HK-2 (cell line): ENCODE measurements at regions not wholly inside any gene's neighbourhood (a gene's known extent, or its start where the extent isn't known, plus 50 kb on each side); places are given as distances from the start of the nearest gene placed in this dataset.
A peak's percentile ranks its signal among the peaks of the same experiment; 100 is the strongest.

Experiments
- DNase-seq: peaks from one replicate; pipeline ENCODE4 v3.0.0-alpha.2; 2018; ENCODE audit not compliant: unreplicated experiment

DNA sequence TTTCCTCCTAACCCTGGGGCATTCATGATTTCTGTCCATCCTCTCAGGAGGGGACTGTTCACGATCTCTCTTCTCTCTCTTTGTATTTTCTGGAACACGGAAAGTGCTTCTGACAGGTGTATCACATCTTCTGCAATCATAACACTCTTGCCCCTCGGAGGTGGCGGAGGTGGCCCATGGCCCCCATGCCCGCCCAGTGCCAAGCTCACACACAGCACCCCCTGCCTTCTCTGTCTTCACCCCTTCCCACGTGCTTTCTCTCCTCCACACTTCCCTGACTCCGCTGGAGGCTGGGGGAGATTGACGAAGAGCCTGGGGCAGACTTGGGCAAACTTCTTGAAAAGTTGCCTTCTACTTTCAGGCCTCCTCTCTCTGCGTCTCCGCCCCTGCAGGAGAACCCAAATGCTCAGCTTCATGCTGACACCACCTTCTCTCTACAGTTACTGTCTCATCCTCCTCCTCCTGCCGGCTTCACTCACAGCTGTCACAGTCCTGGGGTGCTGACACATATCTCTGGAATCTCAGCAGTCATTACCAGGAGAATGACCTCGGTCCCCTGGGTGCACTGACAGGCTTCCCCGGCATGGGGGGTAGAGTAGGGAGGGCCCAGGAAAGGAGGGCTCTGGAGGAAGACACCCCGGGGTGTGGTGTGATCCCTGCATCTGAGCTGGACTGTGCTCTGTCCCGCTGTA is 127.1 kb downstream of the ENGASE start:
- peak; percentile 56 for DNase-seq

- no peak for DNase-seq
These were observed 126.5 kb downstream of the ENGASE start for GRCh38 chr17:79201119-79201518.

- no peak for DNase-seq
These were observed 122.3 kb downstream of the ENGASE start for GRCh38 chr17:79196913-79197312.

- DNase-seq: peak; percentile 26
These were observed 118.1 kb downstream of the ENGASE start for GRCh38 chr17:79192503-79193351.

DNA sequence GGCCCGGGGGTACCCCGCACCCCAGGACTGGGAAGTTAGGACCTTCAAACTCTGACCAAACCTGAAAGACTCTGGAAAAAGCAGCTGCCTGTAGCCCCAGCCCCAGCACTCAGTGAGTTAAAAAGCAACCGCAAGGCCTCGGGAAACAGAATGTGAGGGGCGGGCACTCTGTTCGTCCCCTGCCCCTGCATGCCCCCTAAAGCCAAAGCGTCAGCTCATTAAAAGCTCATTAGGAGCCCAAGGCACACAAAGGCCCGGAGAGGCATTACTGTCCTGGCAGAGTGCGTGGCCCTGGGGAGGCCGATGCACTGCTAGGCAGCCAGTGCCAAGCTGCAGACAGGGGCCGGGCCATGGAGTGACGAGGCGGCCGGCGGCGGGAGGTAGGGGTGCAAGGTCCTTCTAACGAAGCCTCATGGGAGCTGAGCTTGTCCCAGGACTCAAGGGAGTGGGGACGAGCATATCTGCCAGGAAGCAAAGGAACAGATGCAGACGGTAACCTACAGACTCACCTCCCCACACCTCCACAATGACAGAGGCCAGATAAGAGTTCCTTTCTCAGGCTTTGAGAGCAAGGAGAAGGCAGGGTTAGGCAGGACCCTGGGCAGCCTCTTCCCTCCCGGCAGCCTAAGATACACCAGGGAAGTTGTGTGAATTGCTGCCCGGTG is 116.8 kb downstream of the ENGASE start:
- no peak for DNase-seq

DNA sequence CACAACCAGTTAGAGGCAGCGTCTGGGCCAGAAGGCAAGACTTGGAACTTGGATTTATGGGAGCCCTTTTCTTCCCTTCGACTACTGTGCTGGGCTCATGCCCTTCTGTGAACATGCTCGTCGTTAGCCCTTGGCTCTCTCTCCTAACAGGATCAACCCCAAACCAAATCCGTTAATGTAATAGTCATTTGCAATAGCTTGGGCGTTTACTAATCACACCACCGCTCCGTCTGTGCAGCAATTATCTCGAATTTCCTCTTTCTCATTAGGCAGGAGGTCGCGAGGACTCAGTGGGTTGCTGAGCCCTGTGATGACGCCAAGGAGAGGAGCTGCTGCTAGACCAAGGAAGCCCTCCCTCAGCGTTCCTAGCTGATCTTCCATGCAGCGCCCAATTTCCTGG is 114.7 kb downstream of the ENGASE start:
- no peak for DNase-seq

GRCh38 chr17:79188685-79189084 is 114.1 kb downstream of the ENGASE start:
- DNase-seq: no peak

DNA sequence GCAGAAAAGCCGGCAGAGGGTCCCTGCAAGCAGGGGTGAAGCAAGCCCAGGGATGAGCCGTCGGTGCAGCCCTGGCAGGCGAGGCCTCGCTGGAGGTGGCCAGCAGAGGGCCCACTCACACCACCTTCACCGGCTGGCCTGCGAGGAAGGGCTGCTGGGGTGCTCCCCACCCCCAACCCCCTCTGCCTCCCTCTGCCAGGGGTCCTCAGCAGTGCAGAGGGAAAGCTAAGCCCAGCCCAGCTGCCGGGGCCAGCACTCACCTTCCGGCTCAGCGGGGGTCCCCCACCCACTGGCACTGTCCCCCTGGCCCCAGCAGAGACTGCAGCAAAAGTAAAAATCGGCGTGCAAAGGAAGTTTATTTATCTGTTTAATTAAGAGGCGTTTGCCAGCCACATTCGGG is 113.4 kb downstream of the ENGASE start:
- DNase-seq: peak; percentile 41

- no peak for DNase-seq
These were observed 112.6 kb downstream of the ENGASE start for GRCh38 chr17:79187186-79187585.

DNA sequence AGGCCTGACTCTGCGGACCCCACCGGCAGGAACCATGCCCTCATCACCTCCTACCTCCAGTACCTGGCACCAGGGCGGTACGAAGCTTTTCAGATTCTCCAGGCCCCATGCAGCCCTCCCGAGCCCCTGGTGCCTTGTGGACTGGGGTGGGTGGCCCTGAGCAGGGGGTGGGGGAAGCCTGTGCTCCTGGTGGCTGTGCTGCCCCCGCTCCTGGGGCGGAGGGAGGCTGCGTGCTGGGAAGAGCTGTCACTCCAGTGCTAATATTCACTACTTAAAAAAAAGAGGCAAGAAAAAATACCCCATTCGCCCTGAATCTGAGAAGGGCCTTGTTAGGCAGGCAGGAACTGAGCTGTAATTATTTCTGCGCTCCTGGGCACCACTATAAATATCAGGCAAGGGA is 111.8 kb downstream of the ENGASE start:
- DNase-seq: no peak

GRCh38 chr17:79185671-79186070 is 111.0 kb downstream of the ENGASE start:
- no peak for DNase-seq

GRCh38 chr17:79184219-79184618 is 109.6 kb downstream of the ENGASE start:
- no peak for DNase-seq

- no peak for DNase-seq
These were observed 108.9 kb downstream of the ENGASE start for GRCh38 chr17:79183293-79184158.

DNA sequence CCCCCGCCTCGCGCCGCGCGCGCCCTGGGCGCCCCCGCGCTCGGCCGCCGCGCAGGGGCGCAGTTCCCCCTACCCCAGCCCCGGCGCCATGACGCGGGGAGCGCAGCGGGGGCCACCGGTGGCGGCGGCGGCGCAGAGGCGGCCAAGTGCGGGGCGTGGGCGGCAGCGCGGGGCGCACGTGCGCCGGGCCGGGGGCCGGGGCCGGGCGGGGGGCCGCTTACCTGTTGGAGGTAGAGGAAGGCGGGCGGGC is 108.3 kb downstream of the ENGASE start:
- DNase-seq: no peak

GRCh38 chr17:79182176-79183042 is 107.8 kb downstream of the ENGASE start:
- no peak for DNase-seq

- DNase-seq: no peak
These were observed 105.9 kb downstream of the ENGASE start for GRCh38 chr17:79180358-79181005.

- no peak for DNase-seq
These were observed 104.7 kb downstream of the ENGASE start for GRCh38 chr17:79179334-79179733.

- no peak for DNase-seq
These were observed 103.3 kb downstream of the ENGASE start for GRCh38 chr17:79177877-79178276.

DNA sequence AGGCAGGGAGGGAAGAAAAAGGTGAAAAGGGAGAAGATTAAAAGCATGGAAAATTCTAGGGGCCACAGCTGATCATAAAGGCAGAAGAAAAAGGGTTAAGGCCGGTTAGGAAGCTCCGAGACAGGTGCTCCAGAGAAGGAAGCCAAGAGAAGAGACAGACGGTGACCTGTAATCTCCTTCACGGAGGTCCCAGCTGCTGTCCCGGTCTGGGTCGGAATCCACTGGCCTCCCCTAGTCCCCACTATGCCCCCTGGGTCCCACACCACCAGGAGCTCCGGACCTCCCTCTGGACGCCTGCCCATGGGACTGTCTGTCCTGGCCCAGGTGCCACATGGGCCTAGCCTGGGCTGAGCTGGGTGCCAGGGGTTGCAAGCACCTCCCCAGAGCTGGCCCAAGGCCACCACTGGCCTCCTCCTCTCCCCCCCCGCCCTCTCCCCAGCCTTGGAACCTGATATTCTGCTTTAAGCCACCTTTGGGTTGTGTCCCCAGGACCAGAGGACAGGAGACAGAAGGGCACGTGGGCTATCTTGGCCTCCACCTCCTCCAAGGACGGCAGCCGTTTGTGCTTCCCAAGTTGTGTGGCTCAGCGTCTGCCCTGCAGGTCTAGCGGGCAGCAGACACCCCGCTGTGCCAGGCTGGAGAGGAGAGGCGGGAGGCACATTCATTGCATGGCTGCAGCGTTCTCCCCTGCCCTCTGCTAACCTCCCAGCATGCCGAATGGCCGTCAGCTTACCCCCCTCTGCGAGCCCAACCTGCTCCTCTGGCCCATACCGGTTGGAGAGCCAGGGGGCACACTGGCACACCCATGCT is 102.4 kb downstream of the ENGASE start:
- DNase-seq: no peak
